ENCODE measurements at regions not wholly inside any gene's neighbourhood (a gene's known extent, or its start where the extent isn't known, plus 50 kb on each side); places are given as distances from the start of the nearest gene placed in this dataset.
A peak's percentile ranks its signal among the peaks of the same experiment; 100 is the strongest.
"Not testable (repeated sequence)": the region's sequence is repeated elsewhere in the genome, so short reads cannot be mapped to it uniquely, and the experiment has no call there.

DNA sequence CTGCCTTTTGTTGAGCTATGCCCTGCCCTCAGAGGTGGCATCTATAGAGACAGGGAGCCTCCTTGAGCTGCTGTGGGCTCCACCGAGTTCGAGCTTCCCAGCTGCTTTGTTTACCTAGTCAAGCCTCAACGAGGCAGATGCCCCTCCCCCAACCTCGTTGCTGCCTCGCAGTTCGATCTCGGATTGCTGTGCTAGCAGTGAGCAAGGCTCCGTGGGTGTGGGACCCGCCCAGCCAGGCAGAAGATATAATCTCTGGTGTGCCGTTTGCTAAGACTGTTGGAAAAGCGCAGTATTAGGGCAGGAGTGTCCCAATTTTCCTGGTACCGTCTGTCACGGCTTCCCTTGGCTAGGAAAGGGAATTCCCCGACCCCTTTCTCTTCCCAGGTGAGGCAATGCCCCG is 88.4 kb upstream of the CDK6 start:
- ATAC-seq (replicated peaks; ENCODE audit: extremely low read depth, poor library complexity, severe bottlenecking): no peak
- no peak overlapping the region for H3K27ac Mint-ChIP-seq (ENCODE audit: low read depth)
- H3K4me1 Mint-ChIP-seq: no peaks in the 10 kb centered on the region
- peaks cover 22% of the 10 kb centered on the region for H3K27me3 Mint-ChIP-seq
- H3K36me3 Mint-ChIP-seq (ENCODE audit: insufficient read depth): no peaks in the 10 kb centered on the region
- DNase-seq (ENCODE audit: low spot score in 2 of 2): no peak
- no peaks in the 10 kb centered on the region for H3K9me3 Mint-ChIP-seq
- no peak overlapping the region for H3K4me3 Mint-ChIP-seq

DNA sequence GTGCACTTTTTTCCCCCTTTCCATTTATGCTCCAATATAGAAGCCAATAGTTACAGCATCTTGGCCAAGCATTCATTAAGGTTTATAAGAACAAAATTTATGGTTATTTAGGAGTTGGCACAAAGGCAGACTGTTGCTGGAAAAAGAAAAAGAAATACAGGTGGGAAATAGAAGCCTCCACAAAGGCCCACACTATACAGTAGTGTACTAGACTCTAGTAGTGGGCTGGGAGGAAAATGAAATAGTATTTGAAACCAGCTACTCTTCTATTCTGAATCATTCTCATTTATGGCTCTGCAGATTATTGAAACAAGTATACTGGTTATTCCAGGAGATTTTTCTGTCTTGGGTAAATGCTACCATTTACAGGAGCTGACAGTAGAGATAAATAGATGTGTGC is 80.9 kb upstream of the CDK6 start:
- DNase-seq (ENCODE audit: low spot score in 2 of 2) (no peak), ATAC-seq (replicated peaks; ENCODE audit: extremely low read depth, poor library complexity, severe bottlenecking) (no peak)
- H3K9me3 Mint-ChIP-seq: no peaks in the 10 kb centered on the region
- no peaks in the 10 kb centered on the region for H3K36me3 Mint-ChIP-seq (ENCODE audit: insufficient read depth)
- no peaks in the 10 kb centered on the region for H3K27me3 Mint-ChIP-seq
- no peak overlapping the region for H3K27ac Mint-ChIP-seq (ENCODE audit: low read depth)
- no peaks in the 10 kb centered on the region for H3K4me1 Mint-ChIP-seq
- no peak overlapping the region for H3K4me3 Mint-ChIP-seq

DNA sequence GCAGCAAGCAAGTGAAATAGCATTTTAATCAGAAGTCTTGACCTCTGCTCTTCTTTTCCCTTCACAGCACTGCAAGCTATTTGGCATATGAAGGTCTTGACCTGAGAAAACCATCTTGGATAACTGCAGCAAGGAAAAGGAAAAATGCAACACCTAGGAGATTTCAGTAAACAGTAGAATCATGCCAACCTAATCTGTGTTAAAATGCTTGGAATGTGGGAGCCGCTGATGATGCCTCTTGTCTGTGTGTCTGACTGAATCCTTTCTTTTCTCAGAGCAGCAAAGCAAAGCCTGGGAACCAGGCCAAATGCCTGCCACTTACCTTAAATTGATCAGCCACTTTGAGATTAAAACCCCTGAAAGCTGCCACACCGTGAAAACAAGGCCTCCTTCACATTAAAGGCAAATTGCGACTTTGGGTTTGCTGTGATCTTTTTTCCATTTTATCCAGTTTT is 80.4 kb upstream of the CDK6 start:
- H3K27me3 Mint-ChIP-seq: no peaks in the 10 kb centered on the region
- ATAC-seq (replicated peaks; ENCODE audit: extremely low read depth, poor library complexity, severe bottlenecking) (no peak), DNase-seq (ENCODE audit: low spot score in 2 of 2) (no peak)
- no peaks in the 10 kb centered on the region for H3K9me3 Mint-ChIP-seq
- no peaks in the 10 kb centered on the region for H3K36me3 Mint-ChIP-seq (ENCODE audit: insufficient read depth)
- no peak overlapping the region for H3K4me3 Mint-ChIP-seq
- no peaks in the 10 kb centered on the region for H3K4me1 Mint-ChIP-seq
- H3K27ac Mint-ChIP-seq (ENCODE audit: low read depth): no peak overlapping the region

DNA sequence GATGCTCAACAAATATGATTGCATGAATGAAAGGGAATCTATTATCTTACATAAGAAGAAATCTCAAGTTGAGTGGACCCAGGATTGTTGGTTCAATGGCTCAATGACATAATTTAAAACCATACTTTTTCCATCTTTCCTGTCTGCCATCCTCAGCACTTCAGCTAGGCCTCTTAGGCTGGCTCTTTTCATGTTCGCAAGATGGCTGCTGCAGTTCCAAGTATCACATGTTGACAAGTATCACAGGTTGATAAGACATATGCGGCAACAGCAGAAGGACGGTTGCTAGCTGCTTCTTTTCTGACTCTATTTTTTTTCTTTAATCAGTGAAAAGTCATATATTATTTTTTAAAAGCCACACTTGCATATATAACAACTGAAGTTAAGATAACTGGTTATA is 79.0 kb upstream of the CDK6 start:
- DNase-seq (ENCODE audit: low spot score in 2 of 2) (no peak), ATAC-seq (replicated peaks; ENCODE audit: extremely low read depth, poor library complexity, severe bottlenecking) (no peak)
- no peaks in the 10 kb centered on the region for H3K9me3 Mint-ChIP-seq
- H3K4me1 Mint-ChIP-seq: no peaks in the 10 kb centered on the region
- H3K4me3 Mint-ChIP-seq: no peak overlapping the region
- no peak overlapping the region for H3K27ac Mint-ChIP-seq (ENCODE audit: low read depth)
- no peaks in the 10 kb centered on the region for H3K27me3 Mint-ChIP-seq
- no peaks in the 10 kb centered on the region for H3K36me3 Mint-ChIP-seq (ENCODE audit: insufficient read depth)

DNA sequence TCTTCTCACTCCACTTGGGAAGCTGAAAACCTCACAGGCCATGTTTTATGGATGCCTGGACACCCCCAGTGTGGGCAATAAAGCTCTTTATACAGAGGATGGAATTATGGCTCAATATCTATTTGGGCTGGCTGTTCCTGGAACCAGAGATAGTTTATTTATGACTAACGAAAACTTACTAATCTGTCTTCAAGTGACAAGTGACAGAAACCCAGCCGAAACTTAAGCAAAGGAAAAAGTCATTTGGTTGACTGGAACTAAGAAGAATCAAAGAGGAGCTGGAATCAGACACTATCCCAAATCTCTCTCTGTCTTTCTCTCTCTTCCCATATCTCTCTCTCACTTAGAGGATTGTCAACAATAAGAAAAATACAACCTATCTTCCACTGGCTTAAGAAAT is 78.3 kb upstream of the CDK6 start:
- Mint-ChIP-seq H3K4me3 (no peak overlapping the region), H3K4me1 (no peaks in the 10 kb centered on the region), H3K36me3 (ENCODE audit: insufficient read depth) (no peaks in the 10 kb centered on the region), H3K27me3 (no peaks in the 10 kb centered on the region), H3K9me3 (no peaks in the 10 kb centered on the region), H3K27ac (ENCODE audit: low read depth) (no peak overlapping the region)
- DNase-seq (ENCODE audit: low spot score in 2 of 2): no peak
- ATAC-seq (replicated peaks; ENCODE audit: extremely low read depth, poor library complexity, severe bottlenecking): no peak

DNA sequence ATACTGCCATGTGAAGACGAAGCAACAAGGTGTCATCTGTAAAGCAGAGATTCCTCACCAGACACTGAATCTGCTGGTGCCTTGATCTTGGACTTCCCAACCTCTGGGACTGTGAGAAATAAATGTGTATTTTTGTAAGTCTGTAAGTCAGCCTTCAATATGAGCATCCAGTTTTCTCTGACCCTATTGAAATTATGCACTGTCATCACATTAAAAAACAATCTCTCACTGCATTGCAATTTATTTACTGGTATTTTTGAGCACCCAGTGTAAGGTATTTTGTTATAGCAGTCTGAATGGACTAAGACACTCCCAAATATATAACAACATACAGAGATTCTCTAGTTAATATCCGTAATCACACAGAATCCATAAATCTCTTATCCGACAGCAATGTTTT is 77.5 kb upstream of the CDK6 start:
- H3K36me3 Mint-ChIP-seq (ENCODE audit: insufficient read depth): no peaks in the 10 kb centered on the region
- no peaks in the 10 kb centered on the region for H3K4me1 Mint-ChIP-seq
- H3K27me3 Mint-ChIP-seq: no peaks in the 10 kb centered on the region
- ATAC-seq (replicated peaks; ENCODE audit: extremely low read depth, poor library complexity, severe bottlenecking): no peak
- H3K9me3 Mint-ChIP-seq: no peaks in the 10 kb centered on the region
- no peak for DNase-seq (ENCODE audit: low spot score in 2 of 2)
- H3K4me3 Mint-ChIP-seq: no peak overlapping the region
- no peak overlapping the region for H3K27ac Mint-ChIP-seq (ENCODE audit: low read depth)

DNA sequence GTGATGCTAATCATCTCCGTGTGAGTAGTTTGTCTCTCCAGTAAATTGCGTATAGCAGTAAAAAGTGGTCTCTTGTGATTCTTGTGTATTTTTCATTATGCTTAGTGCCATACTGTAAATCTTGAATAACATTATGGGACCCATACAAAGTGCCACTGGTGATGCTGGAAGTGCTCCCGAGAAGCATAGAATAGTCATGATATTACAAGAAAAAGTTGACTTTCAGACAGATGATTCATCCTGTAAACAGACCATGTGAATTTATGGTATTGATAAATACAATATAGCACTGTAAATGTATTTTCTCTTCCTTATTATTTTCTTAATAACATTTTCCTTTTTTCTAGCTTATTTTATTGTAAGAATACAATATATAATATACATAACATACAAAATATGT is 74.6 kb upstream of the CDK6 start:
- H3K4me1 Mint-ChIP-seq: no peaks in the 10 kb centered on the region
- H3K36me3 Mint-ChIP-seq (ENCODE audit: insufficient read depth): no peaks in the 10 kb centered on the region
- no peak overlapping the region for H3K4me3 Mint-ChIP-seq

DNA sequence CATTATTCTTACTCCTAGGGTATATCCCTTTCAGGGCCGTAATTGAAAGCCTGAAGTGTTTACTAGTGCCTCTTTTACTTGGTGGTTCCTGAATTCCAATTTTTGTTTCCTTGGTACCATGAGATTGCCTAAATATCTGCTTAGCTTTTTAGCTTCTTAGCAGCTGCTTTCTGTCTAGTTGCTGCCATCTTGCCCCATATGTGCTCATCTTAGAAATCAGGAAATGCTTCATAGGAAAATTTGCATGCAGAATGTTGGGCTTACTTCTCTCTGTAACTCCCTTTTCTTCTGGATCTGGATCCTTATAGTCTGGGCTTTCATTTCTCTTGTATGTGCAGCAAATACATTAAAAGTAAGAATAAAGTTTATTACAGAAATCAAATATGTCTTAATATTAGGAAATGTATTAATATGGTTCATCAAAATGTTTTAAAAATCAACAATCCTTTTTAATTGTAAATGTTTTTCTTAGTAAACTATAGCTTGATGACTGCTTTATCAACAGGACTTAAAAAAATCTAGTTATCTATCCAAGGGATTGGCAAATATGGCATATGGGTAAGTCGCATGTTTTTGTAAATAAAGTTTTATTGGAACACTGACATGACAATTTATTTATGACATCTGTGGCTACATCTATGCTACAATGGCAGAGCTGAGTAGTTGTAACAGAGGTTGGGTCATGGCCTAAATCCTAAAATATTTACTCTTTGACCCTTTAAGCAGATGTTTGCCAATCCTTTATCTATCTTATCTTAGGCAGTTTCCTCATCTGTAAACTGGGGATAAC is 73.5 kb upstream of the CDK6 start:
- no peak overlapping the region for H3K4me3 Mint-ChIP-seq
- H3K27ac Mint-ChIP-seq (ENCODE audit: low read depth): no peak overlapping the region
- DNase-seq (ENCODE audit: low spot score in 2 of 2): no peak
- H3K4me1 Mint-ChIP-seq: peaks cover 4% of the 10 kb centered on the region
- no peak for ATAC-seq (replicated peaks; ENCODE audit: extremely low read depth, poor library complexity, severe bottlenecking)
- H3K9me3 Mint-ChIP-seq: no peaks in the 10 kb centered on the region
- H3K36me3 Mint-ChIP-seq (ENCODE audit: insufficient read depth): no peaks in the 10 kb centered on the region
- no peaks in the 10 kb centered on the region for H3K27me3 Mint-ChIP-seq

More for the DNA sequence above, 74.6 kb upstream of the CDK6 start:
- Mint-ChIP-seq H3K27me3 (no peaks in the 10 kb centered on the region), H3K27ac (ENCODE audit: low read depth) (no peak overlapping the region), H3K9me3 (no peaks in the 10 kb centered on the region)
- ATAC-seq (replicated peaks; ENCODE audit: extremely low read depth, poor library complexity, severe bottlenecking) (no peak), DNase-seq (ENCODE audit: low spot score in 2 of 2) (no peak)

DNA sequence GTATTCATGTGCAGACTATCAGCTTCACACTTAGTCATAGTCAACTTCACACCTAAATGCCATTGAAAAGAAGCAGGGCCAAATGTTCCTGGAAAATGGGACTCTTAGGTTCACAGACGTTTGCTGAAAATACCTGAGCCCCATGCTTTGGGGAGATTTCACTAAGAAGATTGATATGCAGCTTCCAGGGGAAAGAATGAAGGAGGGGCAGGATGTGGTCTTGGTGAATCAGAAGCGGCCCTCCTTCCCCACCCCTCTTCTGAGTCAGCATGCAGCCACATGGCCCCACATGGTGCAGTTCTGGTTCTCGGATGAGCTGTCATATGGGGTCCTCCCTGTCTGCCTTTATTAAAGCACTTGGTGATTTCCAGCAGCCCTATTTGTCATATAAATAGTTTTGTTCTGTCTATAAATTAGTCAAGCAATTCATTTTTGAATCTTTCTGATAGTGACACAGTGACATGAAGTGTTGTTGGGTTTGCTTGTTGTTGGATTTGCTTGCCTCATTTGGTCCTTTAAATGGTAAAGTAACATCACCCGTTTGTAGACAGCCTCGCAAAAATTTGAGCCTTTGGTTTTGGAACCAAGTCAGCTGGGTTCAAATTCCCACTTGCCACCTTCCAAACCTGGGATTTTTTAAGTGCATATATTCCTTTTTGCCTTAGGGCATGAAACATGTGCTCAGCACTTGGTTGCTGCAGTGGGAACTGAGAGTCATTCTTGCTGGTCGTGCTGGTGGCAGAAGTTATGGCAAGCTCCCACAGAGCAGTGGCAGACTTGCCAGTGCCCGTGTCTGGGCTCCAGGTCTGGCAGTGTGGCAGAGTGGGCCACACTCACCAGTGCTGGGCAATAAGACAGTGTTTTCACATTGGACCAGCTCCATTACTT is 68.1 kb upstream of the CDK6 start:
- DNase-seq (ENCODE audit: low spot score in 2 of 2) (peak in 1 of 2 donors; percentile 56), ATAC-seq (replicated peaks; ENCODE audit: extremely low read depth, poor library complexity, severe bottlenecking) (peak; percentile 100)
- H3K36me3 Mint-ChIP-seq (ENCODE audit: insufficient read depth): no peaks in the 10 kb centered on the region
- H3K4me1 Mint-ChIP-seq: peaks cover 20% of the 10 kb centered on the region
- H3K27ac Mint-ChIP-seq (ENCODE audit: low read depth): no peak overlapping the region
- no peaks in the 10 kb centered on the region for H3K27me3 Mint-ChIP-seq
- no peaks in the 10 kb centered on the region for H3K9me3 Mint-ChIP-seq
- H3K4me3 Mint-ChIP-seq: no peak overlapping the region

DNA sequence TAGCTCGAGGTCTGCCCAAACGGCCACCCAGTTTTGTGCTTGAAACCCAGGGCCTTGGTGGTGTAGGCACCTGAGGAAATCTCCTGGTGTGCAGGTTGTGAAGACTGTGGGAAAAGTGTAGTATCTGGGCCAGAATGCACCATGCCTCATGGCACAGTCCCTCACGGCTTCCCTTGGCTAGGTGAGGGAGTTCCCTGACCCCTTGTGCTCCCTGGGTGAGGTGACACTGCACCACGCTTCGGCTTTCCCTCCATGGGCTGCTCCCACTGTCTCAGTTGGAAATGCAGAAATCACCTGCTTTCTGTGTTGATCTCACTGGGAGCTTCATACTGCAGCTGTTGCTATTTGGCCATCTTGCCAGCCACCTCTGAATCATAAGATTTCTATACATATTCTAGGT is 62.4 kb upstream of the CDK6 start:
- DNase-seq (ENCODE audit: low spot score in 2 of 2) (no peak), ATAC-seq (replicated peaks; ENCODE audit: extremely low read depth, poor library complexity, severe bottlenecking) (no peak)
- H3K27me3 Mint-ChIP-seq: peaks cover 7% of the 10 kb centered on the region
- no peak overlapping the region for H3K4me3 Mint-ChIP-seq
- peaks cover 6% of the 10 kb centered on the region for H3K4me1 Mint-ChIP-seq
- H3K9me3 Mint-ChIP-seq: peaks cover 10% of the 10 kb centered on the region
- H3K27ac Mint-ChIP-seq (ENCODE audit: low read depth): no peak overlapping the region
- H3K36me3 Mint-ChIP-seq (ENCODE audit: insufficient read depth): no peaks in the 10 kb centered on the region

DNA sequence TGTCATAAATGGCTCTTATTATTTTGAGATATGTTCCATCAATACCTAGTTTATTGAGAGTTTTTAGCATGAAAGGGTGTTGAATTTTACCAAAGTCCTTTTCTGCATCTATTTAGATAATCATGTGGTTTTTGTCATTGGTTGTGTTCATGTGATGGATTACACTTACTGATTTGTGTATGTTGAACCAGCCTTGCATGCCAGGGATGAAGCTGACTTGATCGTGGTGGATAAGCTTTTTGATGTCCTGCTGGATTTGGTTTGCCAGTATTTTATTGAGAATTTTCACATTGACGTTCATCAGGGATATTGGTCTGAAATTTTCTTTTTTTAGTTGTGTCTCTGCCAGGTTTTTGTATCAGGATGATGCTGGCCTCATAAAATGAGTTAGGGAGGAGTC is 58.5 kb upstream of the CDK6 start:
- not testable (repeated sequence) for H3K36me3 Mint-ChIP-seq (ENCODE audit: insufficient read depth); DNase-seq (ENCODE audit: low spot score in 2 of 2); H3K4me1 Mint-ChIP-seq; ATAC-seq (replicated peaks; ENCODE audit: extremely low read depth, poor library complexity, severe bottlenecking); H3K4me3 Mint-ChIP-seq; H3K27ac Mint-ChIP-seq (ENCODE audit: low read depth); H3K27me3 Mint-ChIP-seq
- H3K9me3 Mint-ChIP-seq: peaks cover 10% of the 10 kb centered on the region

DNA sequence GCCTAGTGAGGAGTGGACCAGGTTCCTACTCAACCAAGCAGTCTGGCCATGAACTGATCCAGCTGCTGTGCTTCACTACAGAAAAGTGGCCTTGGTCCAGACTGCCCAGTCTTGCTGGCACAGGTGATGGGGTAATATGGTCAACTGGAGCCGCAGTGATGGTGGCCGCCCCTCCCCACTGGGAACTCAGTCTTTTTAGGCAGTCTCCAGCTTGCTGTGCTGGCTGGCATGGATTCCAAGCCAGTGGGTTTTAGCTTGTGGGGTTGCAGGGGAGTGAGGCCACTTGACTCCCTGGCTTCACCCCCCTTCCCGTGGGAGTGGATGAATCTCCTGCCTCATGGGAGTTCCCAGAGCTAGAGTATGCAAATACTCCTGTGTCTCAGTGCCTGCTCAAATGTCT is 52.7 kb upstream of the CDK6 start:
- Mint-ChIP-seq H3K4me1 (no peaks in the 10 kb centered on the region), H3K4me3 (no peak overlapping the region), H3K27ac (ENCODE audit: low read depth) (no peak overlapping the region), H3K9me3 (peaks cover 11% of the 10 kb centered on the region), H3K36me3 (ENCODE audit: insufficient read depth) (no peaks in the 10 kb centered on the region), H3K27me3 (no peaks in the 10 kb centered on the region)
- DNase-seq (ENCODE audit: low spot score in 2 of 2) (no peak), ATAC-seq (replicated peaks; ENCODE audit: extremely low read depth, poor library complexity, severe bottlenecking) (no peak)

All from central memory CD8-positive, alpha-beta T cell (primary cell).